Heart left ventricle (tissue), 16 donors: ENCODE measurements at regions not wholly inside any gene's neighbourhood (a gene's known extent, or its start where the extent isn't known, plus 50 kb on each side); places are given as distances from the start of the nearest gene placed in this dataset.

Experiments used
- ATAC-seq, 4 donors: fragments of 200-7000 bp; cut with Tn5 transposase; one replicate each; pipeline ENCODE4 v1.9.1; 2020 to 2022; ENCODE audit warnings: moderate library complexity in 4 of 4, mild to moderate bottlenecking in 3 of 4, moderate number of reproducible peaks in 1 of 4
- DNase-seq, 5 donors: peaks; one replicate each; pipeline ENCODE4 v3.0.0-alpha.2; 2020
- H3K27ac ChIP-seq, 12 donors: fragments of 200-600 bp; sonication (generic) in 4 of 12; one replicate each; pipeline versions ENCODE4 v1.5.0 to v1.8.0; 2016 to 2022; ENCODE audit warnings: mild to moderate bottlenecking in 2 of 12
- H3K27me3 ChIP-seq, 9 donors: fragments of 200-600 bp; sonication (generic) in 2 of 9; one replicate each; pipeline versions ENCODE4 v1.5.1 to v1.8.0; 2016 to 2022; ENCODE audit warnings: mild to moderate bottlenecking in 3 of 9
- H3K36me3 ChIP-seq, 9 donors: fragments of 200-600 bp; sonication (generic) in 2 of 9; one replicate each; pipeline versions ENCODE4 v1.5.0 to v1.8.0; 2018 to 2022; ENCODE audit warnings: mild to moderate bottlenecking in 2 of 9
- H3K4me1 ChIP-seq, 12 donors: fragments of 200-600 bp; sonication (generic) in 4 of 12; one replicate each; pipeline versions ENCODE4 v1.5.0 to v1.8.0; 2016 to 2022; ENCODE audit warnings: mild to moderate bottlenecking in 3 of 12
- H3K4me3 ChIP-seq, 12 donors: fragments of 200-600 bp; sonication (generic) in 4 of 12; one replicate each; pipeline versions ENCODE4 v1.5.0 to v1.8.0; 2017 to 2022; ENCODE audit warnings: mild to moderate bottlenecking in 9 of 12, moderate library complexity in 4 of 12
- H3K9me3 ChIP-seq, 12 donors: fragments of 200-600 bp; sonication (generic) in 4 of 12; one replicate each; pipeline versions ENCODE4 v1.5.0 to v1.8.0; 2016 to 2022; ENCODE audit warnings: mild to moderate bottlenecking in 1 of 12
- CTCF ChIP-seq, 12 donors: fragments of 200-600 bp; sonication (generic) in 4 of 12; IDR thresholded peaks; one replicate each; pipeline versions ENCODE4 v1.5.0 to v1.8.0; 2018 to 2022; ENCODE audit warnings: antibody characterized with exemption in 12 of 12, mild to moderate bottlenecking in 5 of 12
- POLR2A ChIP-seq, 2 donors: fragments of 450-650 bp; IDR thresholded peaks; one replicate each; pipeline ENCODE4 v1.6.1; 2017; ENCODE audit warnings: antibody characterized with exemption in 2 of 2, mild to moderate bottlenecking in 2 of 2, moderate library complexity in 2 of 2
- WGBS, 4 donors: extraction: QIAGEN DNeasy Blood & Tissue Kit in 2 of 4; methylation state at CpG; one replicate each; pipeline versions ENCODE4 v1.1.5 to v1.1.7; 2013 to 2018; 5-methylcytosine and 5-hydroxymethylcytosine counted together
- intact Hi-C, 10 donors: fragments of 100-400 bp; cut with DNase I; formaldehyde crosslinking; loops; one replicate each; pipeline versions ENCODE4 v1.11.1 to v1.14.2; 2022
- donor health status: ischemic (EF 13 %, LVEDD 7.1; RV severe dilation, severe dysfunction).
- donor health status: healthy with polysubstance abuse.
- donor health status: DM: no; HTN: yes; CAD: no.
- donor health status: DM: no; HTN: no; CAD: no.
- donor health status: ischemic (EF 25% LVEDD 6.9; RV normal size, moderate dysfunction).
- donor health status: ischemic (EF 25% LVEDD 5.7; RV mildly dilated, moderate dysfunction).
- donor health status: healthy.
- donor health status: DM: yes; HTN: yes; CAD: no.
- donor health status: ischemic (EF 35%, LVEDD 5.7; RV mildly dilated, moderate dysfunction).
- donor health status: nonischemic (EF 11% LVEDD 7.7; RV severe dilation, severe dysfunction).
- donor health status: DM: yes; HTN: yes; CAD: no.
- donor health status: PGD.
- donor health status: ischemic (EF 29% LVEDD 5.4; RV normal size, mild dysfunction).
- donor health status: nonischemic (EF 23%, LVEDD 6.1; RV moderate dilation, normal function).

- Histone ChIP-seq H3K9me3 (no peaks in the 10 kb centered on the region), H3K4me1 (no peaks in the 10 kb centered on the region), H3K27ac (no peak overlapping the region), H3K36me3 (no peaks in the 10 kb centered on the region), H3K4me3 (no peak overlapping the region), H3K27me3 (peaks cover 0 to 24% (median 9%) of the 10 kb centered on the region in 9 donors)
- no peak for DNase-seq
- TF ChIP-seq POLR2A (IDR thresholded peaks at IDR 0.05) (no peak), CTCF (IDR thresholded peaks at IDR 0.05) (no peak)
- WGBS, 4 donors, result 77 to 83% (median 78%) methylated on average over 8 of the region's 8 CpGs
- intact Hi-C loops, result no loop called here
- no peak for ATAC-seq
These were observed 135.1 kb downstream of the EDN3 start for GRCh38 chr20:59435518-59435917.

GRCh38 chr20:59437601-59438031 lies 137.2 kb downstream of the EDN3 start:
- no peaks in the 10 kb centered on the region for H3K9me3 ChIP-seq
- intact Hi-C loops, result no loop called here
- no peak overlapping the region for H3K27ac ChIP-seq
- no peaks in the 10 kb centered on the region for H3K36me3 ChIP-seq
- no peak for TF ChIP-seq POLR2A (IDR thresholded peaks at IDR 0.05)
- TF ChIP-seq CTCF (IDR thresholded peaks at IDR 0.05), result no peak
- H3K4me1 ChIP-seq, result no peaks in the 10 kb centered on the region
- 67 to 76% (median 71%) methylated on average over 13 of the region's 13 CpGs for WGBS, 4 donors
- peaks cover 0 to 27% (median 5%) of the 10 kb centered on the region in 9 donors for H3K27me3 ChIP-seq
- DNase-seq (no peak), ATAC-seq (no peak)
- no peak overlapping the region for H3K4me3 ChIP-seq

- WGBS, 4 donors, result 82 to 91% (median 86%) methylated on average over 4 of the region's 4 CpGs
- Histone ChIP-seq H3K27ac (no peak overlapping the region), H3K27me3 (peaks cover 0 to 27% (median 9%) of the 10 kb centered on the region in 9 donors), H3K4me1 (no peaks in the 10 kb centered on the region), H3K36me3 (no peaks in the 10 kb centered on the region), H3K4me3 (no peak overlapping the region), H3K9me3 (no peaks in the 10 kb centered on the region)
- ATAC-seq (no peak), DNase-seq (no peak)
- TF ChIP-seq CTCF (IDR thresholded peaks at IDR 0.05) (no peak), POLR2A (IDR thresholded peaks at IDR 0.05) (no peak)
- intact Hi-C loops, result no loop called here
These were observed 137.8 kb downstream of the EDN3 start for GRCh38 chr20:59438201-59438600.

GRCh38 chr20:59439243-59439642 lies 138.8 kb downstream of the EDN3 start:
- intact Hi-C loops, result no loop called here
- Histone ChIP-seq H3K27ac (no peak overlapping the region), H3K9me3 (no peaks in the 10 kb centered on the region), H3K36me3 (no peaks in the 10 kb centered on the region), H3K4me1 (no peaks in the 10 kb centered on the region), H3K27me3 (peaks cover 0 to 31% (median 9%) of the 10 kb centered on the region in 9 donors), H3K4me3 (no peak overlapping the region)
- WGBS, 4 donors, result 77 to 85% (median 83%) methylated on average over 7 of the region's 7 CpGs
- DNase-seq, result no peak
- ATAC-seq, result no peak
- TF ChIP-seq CTCF (IDR thresholded peaks at IDR 0.05) (no peak), POLR2A (IDR thresholded peaks at IDR 0.05) (no peak)
